NCI-H1092 treated with DMSO at 0.1 percent for 48 hours (cell line): ENCODE measurements at regions not wholly inside any gene's neighbourhood (a gene's known extent, or its start where the extent isn't known, plus 50 kb on each side); places are given as distances from the start of the nearest gene placed in this dataset.

Experiments used
- DNase-seq: peaks from one replicate; lab custom pipeline; 2025; lab: John Stamatoyannopoulos, UW

- no peak for DNase-seq
Measured at GRCh38 chr9:71183251-71183650, 61.8 kb upstream of the TRPM3 start.

- DNase-seq = no peak
Measured at GRCh38 chr9:71179183-71179582, 57.8 kb upstream of the TRPM3 start.

- no peak for DNase-seq
Measured at GRCh38 chr9:71177901-71178300, 56.5 kb upstream of the TRPM3 start.

GRCh38 chr9:71171517-71171916 lies 50.1 kb upstream of the TRPM3 start:
- DNase-seq = no peak
